Gastroesophageal sphincter (tissue), 4 donors: ENCODE measurements at regions not wholly inside any gene's neighbourhood (a gene's known extent, or its start where the extent isn't known, plus 50 kb on each side); places are given as distances from the start of the nearest gene placed in this dataset.

Experiments
- ATAC-seq: fragments of 150-250 bp; one replicate; pipeline ENCODE4 v1.9.1; 2016; ENCODE audit warnings: mild to moderate bottlenecking, moderate library complexity
- H3K27ac ChIP-seq, 4 donors: fragments of 200-600 bp; sonication (generic) in 3 of 4; 1 replicate in 3 of 4; 2 replicates in 1 of 4; pipeline ENCODE4 v1.5.1; 2016 to 2019
- H3K27me3 ChIP-seq: fragments of 200-600 bp; sonication (generic); one replicate; pipeline ENCODE4 v1.5.1; 2019
- H3K36me3 ChIP-seq, 2 donors: fragments of 200-600 bp; sonication (generic); one replicate each; pipeline ENCODE4 v1.5.1; 2019; ENCODE audit warnings: control low read depth in 1 of 2
- H3K4me1 ChIP-seq, 3 donors: fragments of 200-600 bp; sonication (generic); 1 replicate in 2 of 3; 2 replicates in 1 of 3; pipeline ENCODE4 v1.5.1; 2016 to 2019; ENCODE audit warnings: control low read depth in 2 of 3
- H3K4me3 ChIP-seq, 2 donors: fragments of 200-600 bp; sonication (generic); one replicate each; pipeline ENCODE4 v1.5.1; 2019; ENCODE audit warnings: mild to moderate bottlenecking in 1 of 2, moderate library complexity in 1 of 2
- H3K9me3 ChIP-seq, 3 donors: fragments of 200-600 bp; sonication (generic); one replicate each; pipeline ENCODE4 v1.5.1; 2017 to 2019; ENCODE audit warnings: control low read depth in 2 of 3
- CTCF ChIP-seq, 4 experiments: fragments of 200-600 bp in 2 of 4; fragments of 450-650 bp in 2 of 4; sonication (generic) in 1 of 4; IDR thresholded peaks; one replicate each; pipeline ENCODE4 v1.5.1; 2017 to 2019; ENCODE audit warnings: antibody characterized with exemption in 4 of 4, mild to moderate bottlenecking in 2 of 4, moderate library complexity in 2 of 4
- EP300 ChIP-seq: sonication (generic); formaldehyde crosslinking; IDR thresholded peaks from one replicate; pipeline ENCODE4 v1.6.1; 2017; ENCODE audit warnings: antibody characterized with exemption, mild to moderate bottlenecking
- POLR2A ChIP-seq, 2 donors: fragments of 450-650 bp; IDR thresholded peaks; one replicate each; pipeline ENCODE4 v1.6.1; 2017; ENCODE audit warnings: antibody characterized with exemption in 2 of 2, mild to moderate bottlenecking in 2 of 2, moderate library complexity in 1 of 2
- POLR2AphosphoS5 ChIP-seq: sonication (generic); formaldehyde crosslinking; IDR thresholded peaks from one replicate; pipeline ENCODE4 v1.6.1; 2017; ENCODE audit warnings: antibody characterized with exemption
- WGBS, 2 donors: methylation state at CpG; one replicate each; pipeline ENCODE4 v1.1.5; 2018; ENCODE audit warnings: low coverage in 1 of 2; 5-methylcytosine and 5-hydroxymethylcytosine counted together

- TF ChIP-seq CTCF (IDR thresholded peaks at IDR 0.05): no peak
- TF ChIP-seq POLR2A (IDR thresholded peaks at IDR 0.05): no peak
- no peak for TF ChIP-seq POLR2AphosphoS5
- TF ChIP-seq EP300: no peak
- Histone ChIP-seq H3K36me3 (no peaks in the 10 kb centered on the region), H3K27ac (no peak overlapping the region), H3K9me3 (no peaks in the 10 kb centered on the region), H3K4me3 (no peak overlapping the region), H3K4me1 (peaks cover 0 to 39% (median 7%) of the 10 kb centered on the region in 3 donors), H3K27me3 (peaks cover 100% of the 10 kb centered on the region)
- 0% methylated on average over 1 of the region's 37 CpGs for WGBS, 2 donors
- ATAC-seq: no peak
Measured at GRCh38 chr1:147077936-147078605, 94.2 kb downstream of the PRKAB2 start.

- H3K4me1 ChIP-seq: peaks cover 0 to 44% (median 7%) of the 10 kb centered on the region in 3 donors
- no peak overlapping the region for H3K27ac ChIP-seq
- H3K36me3 ChIP-seq: no peaks in the 10 kb centered on the region
- WGBS, 2 donors: 0 to 3% methylated on average over 1 to 16 of the region's 20 CpGs
- TF ChIP-seq POLR2A (IDR thresholded peaks at IDR 0.05): no peak
- TF ChIP-seq POLR2AphosphoS5: no peak
- no peak for TF ChIP-seq CTCF (IDR thresholded peaks at IDR 0.05)
- TF ChIP-seq EP300: no peak
- peaks cover 100% of the 10 kb centered on the region for H3K27me3 ChIP-seq
- H3K4me3 ChIP-seq: no peak overlapping the region
- ATAC-seq: no peak
- H3K9me3 ChIP-seq: no peaks in the 10 kb centered on the region
Measured at GRCh38 chr1:147077523-147077922, 94.7 kb downstream of the PRKAB2 start.

GRCh38 chr1:147077081-147077480, 95.2 kb downstream of the PRKAB2 start:
- Histone ChIP-seq H3K36me3 (no peaks in the 10 kb centered on the region), H3K27me3 (peaks cover 100% of the 10 kb centered on the region), H3K9me3 (no peaks in the 10 kb centered on the region), H3K4me3 (no peak overlapping the region), H3K4me1 (peaks cover 0 to 48% (median 7%) of the 10 kb centered on the region in 3 donors), H3K27ac (no peak overlapping the region)
- no peak for ATAC-seq
- TF ChIP-seq POLR2A (IDR thresholded peaks at IDR 0.05) (no peak), EP300 (no peak), POLR2AphosphoS5 (no peak), CTCF (IDR thresholded peaks at IDR 0.05) (no peak)
- 15 to 25% methylated on average over 4 of the region's 28 CpGs for WGBS, 2 donors

- Histone ChIP-seq H3K4me1 (peaks cover 0 to 48% (median 7%) of the 10 kb centered on the region in 3 donors), H3K36me3 (no peaks in the 10 kb centered on the region), H3K9me3 (no peaks in the 10 kb centered on the region), H3K27me3 (peaks cover 100% of the 10 kb centered on the region), H3K4me3 (no peak overlapping the region), H3K27ac (no peak overlapping the region)
- 68 to 90% methylated on average over 6 to 7 of the region's 7 CpGs for WGBS, 2 donors
- no peak for TF ChIP-seq EP300
- TF ChIP-seq POLR2A (IDR thresholded peaks at IDR 0.05): no peak
- TF ChIP-seq POLR2AphosphoS5: no peak
- TF ChIP-seq CTCF (IDR thresholded peaks at IDR 0.05): no peak
- ATAC-seq: no peak
Measured at GRCh38 chr1:147076442-147076841, 95.8 kb downstream of the PRKAB2 start.
